ENCODE measurements at regions not wholly inside any gene's neighbourhood (a gene's known extent, or its start where the extent isn't known, plus 50 kb on each side); places are given as distances from the start of the nearest gene placed in this dataset.

DNA sequence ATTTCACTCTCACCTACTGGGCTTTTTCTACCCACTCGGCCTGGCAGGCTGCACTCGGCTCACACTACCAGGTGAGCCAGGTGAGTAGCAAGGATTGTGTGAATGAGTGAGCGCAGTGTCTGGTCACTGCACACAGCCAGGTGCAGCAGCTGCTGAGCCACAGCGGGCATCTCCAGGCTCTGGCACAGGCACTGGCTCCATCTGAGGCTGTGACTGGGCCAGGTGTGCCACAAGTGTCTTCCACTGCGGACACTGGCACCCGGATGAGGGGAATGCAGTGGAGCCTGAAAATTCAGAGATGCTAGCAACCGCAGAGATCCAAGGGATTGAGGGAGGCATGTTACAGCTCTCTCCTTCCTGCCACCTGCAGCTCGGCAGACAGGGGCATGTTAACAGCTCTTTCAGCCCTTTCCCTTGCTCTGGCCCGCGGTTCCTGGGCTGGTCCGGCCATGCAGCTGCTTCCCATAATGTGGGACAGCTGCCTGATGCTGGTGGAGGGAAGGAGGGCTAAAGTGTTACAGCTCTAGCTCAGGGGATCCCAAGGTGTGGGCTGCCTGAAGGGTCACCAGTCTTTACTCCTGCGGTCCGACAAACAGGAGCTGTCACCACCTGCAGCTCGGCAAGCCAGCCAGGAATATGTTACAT, 1038.3 kb downstream of the AMY1C start:
- FAIRE-seq (no peak), DNase-seq (ENCODE audit: insufficient read length, low spot score) (no peak)

DNA sequence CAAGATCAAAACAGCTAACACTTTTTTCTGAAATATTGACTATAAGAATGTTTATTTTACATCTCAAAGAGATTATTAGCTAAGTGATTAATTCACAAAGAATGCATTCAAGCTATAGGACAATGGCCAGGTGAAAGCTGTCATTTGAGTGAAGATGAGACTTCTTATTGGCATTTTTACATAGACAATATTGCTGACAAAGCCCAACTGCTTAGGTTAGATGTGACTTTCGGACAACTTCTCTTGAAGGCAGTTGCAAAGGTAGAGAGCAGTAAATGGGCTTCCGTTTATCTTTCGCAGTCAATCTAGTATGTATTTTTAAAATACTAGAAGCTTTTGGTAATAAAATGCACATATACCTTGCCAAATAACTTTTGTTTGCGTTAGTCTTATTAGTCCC, 1041.3 kb downstream of the AMY1C start:
- no peak for DNase-seq (ENCODE audit: insufficient read length, low spot score)
- no peak for TF ChIP-seq TAF1 (IDR thresholded peaks at IDR 0.05; ENCODE audit: low read depth, low read length)
- no peak for TF ChIP-seq POU2F2 (IDR thresholded peaks at IDR 0.05; ENCODE audit: low read depth, low read length)
- no peak for TF ChIP-seq POLR2AphosphoS5 (IDR thresholded peaks at IDR 0.05; ENCODE audit: low read depth, low read length)
- TF ChIP-seq SPI1 (IDR thresholded peaks at IDR 0.05; ENCODE audit: low read depth, low read length) = no peak
- TF ChIP-seq PAX5 (IDR thresholded peaks at IDR 0.05; ENCODE audit: insufficient read depth, low read length, severe bottlenecking) = no peak
- TF ChIP-seq POLR2A (IDR thresholded peaks at IDR 0.05; ENCODE audit: low read depth, low read length) = no peak
- FAIRE-seq = no peak

More for the DNA sequence above, 1038.3 kb downstream of the AMY1C start:
- TF ChIP-seq SPI1 (IDR thresholded peaks at IDR 0.05; ENCODE audit: low read depth, low read length) (no peak), POU2F2 (IDR thresholded peaks at IDR 0.05; ENCODE audit: low read depth, low read length) (no peak), PAX5 (IDR thresholded peaks at IDR 0.05; ENCODE audit: insufficient read depth, low read length, severe bottlenecking) (no peak), POLR2AphosphoS5 (IDR thresholded peaks at IDR 0.05; ENCODE audit: low read depth, low read length) (no peak), TAF1 (IDR thresholded peaks at IDR 0.05; ENCODE audit: low read depth, low read length) (no peak), POLR2A (IDR thresholded peaks at IDR 0.05; ENCODE audit: low read depth, low read length) (no peak)

DNA sequence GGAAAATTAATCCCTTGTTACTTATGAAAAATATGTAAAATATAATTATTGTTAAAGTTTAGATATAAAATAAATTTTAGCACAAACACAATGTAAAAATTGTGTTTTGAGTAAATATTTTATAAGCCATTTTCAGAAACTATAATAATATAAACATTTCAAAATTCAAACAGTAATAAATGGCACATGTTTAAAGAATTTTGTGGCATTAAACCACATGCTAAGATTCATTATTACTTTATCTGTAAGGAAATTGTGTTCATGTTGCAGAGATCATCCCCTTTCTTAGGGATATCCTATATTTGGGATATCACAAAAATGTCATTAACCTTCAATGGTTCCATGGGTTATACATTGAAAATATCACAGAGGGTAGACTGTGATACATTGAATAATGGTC, 1044.3 kb downstream of the AMY1C start:
- DNase-seq (ENCODE audit: insufficient read length, low spot score) (no peak), FAIRE-seq (no peak)
- TF ChIP-seq PAX5 (IDR thresholded peaks at IDR 0.05; ENCODE audit: insufficient read depth, low read length, severe bottlenecking) (no peak), POU2F2 (IDR thresholded peaks at IDR 0.05; ENCODE audit: low read depth, low read length) (no peak), SPI1 (IDR thresholded peaks at IDR 0.05; ENCODE audit: low read depth, low read length) (no peak), POLR2AphosphoS5 (IDR thresholded peaks at IDR 0.05; ENCODE audit: low read depth, low read length) (no peak), POLR2A (IDR thresholded peaks at IDR 0.05; ENCODE audit: low read depth, low read length) (no peak), TAF1 (IDR thresholded peaks at IDR 0.05; ENCODE audit: low read depth, low read length) (no peak)

DNA sequence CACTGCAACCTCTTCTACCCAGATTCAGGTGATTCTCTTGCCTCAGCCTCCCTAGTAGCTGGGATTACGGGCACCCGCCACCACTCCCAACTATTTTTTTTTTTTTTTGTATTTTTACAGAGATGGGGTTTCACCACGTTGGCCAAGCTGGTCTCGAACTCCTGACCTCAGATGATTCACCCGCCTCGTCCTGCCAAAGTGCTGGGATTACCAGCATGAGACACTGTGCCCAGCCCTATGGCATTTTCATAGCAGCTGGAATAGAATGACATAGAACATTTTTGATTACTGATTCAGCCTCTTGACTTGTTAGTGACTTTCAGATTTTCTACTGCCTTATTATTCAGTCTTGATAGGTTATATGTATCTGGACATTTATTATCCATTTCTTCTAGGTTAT, 1046.2 kb downstream of the AMY1C start:
- no peak for DNase-seq (ENCODE audit: insufficient read length, low spot score)
- TF ChIP-seq TAF1 (IDR thresholded peaks at IDR 0.05; ENCODE audit: low read depth, low read length) (no peak), PAX5 (IDR thresholded peaks at IDR 0.05; ENCODE audit: insufficient read depth, low read length, severe bottlenecking) (no peak), POU2F2 (IDR thresholded peaks at IDR 0.05; ENCODE audit: low read depth, low read length) (no peak), SPI1 (IDR thresholded peaks at IDR 0.05; ENCODE audit: low read depth, low read length) (no peak), POLR2A (IDR thresholded peaks at IDR 0.05; ENCODE audit: low read depth, low read length) (no peak), POLR2AphosphoS5 (IDR thresholded peaks at IDR 0.05; ENCODE audit: low read depth, low read length) (no peak)
- no peak for FAIRE-seq

DNA sequence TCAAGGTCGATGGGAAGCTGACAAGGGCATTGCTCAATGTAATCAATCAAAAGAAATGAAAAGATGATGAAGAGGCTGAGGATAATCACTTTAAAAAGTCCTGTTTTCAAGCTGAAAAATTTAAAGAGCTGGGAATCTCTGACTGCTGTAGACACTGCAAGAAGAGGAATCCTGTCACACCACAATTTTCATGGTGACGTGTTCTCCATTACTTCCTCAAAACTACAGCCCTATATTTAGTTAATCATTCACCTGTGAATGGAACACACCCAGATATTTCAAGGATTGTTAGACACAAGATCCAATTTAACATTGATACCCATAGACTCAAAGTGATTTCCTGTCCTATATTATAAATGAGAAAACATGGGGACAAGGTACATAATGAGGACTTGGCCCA, 1048.3 kb downstream of the AMY1C start:
- TF ChIP-seq SPI1 (IDR thresholded peaks at IDR 0.05; ENCODE audit: low read depth, low read length) (no peak), TAF1 (IDR thresholded peaks at IDR 0.05; ENCODE audit: low read depth, low read length) (no peak), PAX5 (IDR thresholded peaks at IDR 0.05; ENCODE audit: insufficient read depth, low read length, severe bottlenecking) (no peak), POLR2A (IDR thresholded peaks at IDR 0.05; ENCODE audit: low read depth, low read length) (no peak), POLR2AphosphoS5 (IDR thresholded peaks at IDR 0.05; ENCODE audit: low read depth, low read length) (no peak)
- no peak for FAIRE-seq
- no peak for DNase-seq (ENCODE audit: insufficient read length, low spot score)

DNA sequence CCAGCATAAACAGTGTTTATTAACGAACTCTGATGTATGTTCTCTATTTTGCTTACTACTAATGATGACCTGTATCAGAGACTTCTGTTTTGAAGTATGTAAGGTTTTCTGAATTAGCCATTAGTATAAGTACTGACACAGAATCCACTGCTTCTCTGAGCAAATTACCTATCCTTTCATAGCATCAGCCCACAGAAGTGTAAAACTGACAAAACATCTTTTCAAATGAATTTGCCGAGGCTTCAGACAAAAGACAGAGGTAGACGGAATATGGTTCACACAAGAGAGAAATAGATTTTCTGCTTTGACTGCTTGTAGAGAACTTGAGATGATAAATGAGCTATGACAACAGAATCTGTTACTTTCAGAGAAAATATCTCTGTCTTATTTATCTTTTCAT, 1051.6 kb downstream of the AMY1C start:
- FAIRE-seq = no peak
- TF ChIP-seq SPI1 (IDR thresholded peaks at IDR 0.05; ENCODE audit: low read depth, low read length) (no peak), POLR2AphosphoS5 (IDR thresholded peaks at IDR 0.05; ENCODE audit: low read depth, low read length) (no peak), POU2F2 (IDR thresholded peaks at IDR 0.05; ENCODE audit: low read depth, low read length) (no peak), POLR2A (IDR thresholded peaks at IDR 0.05; ENCODE audit: low read depth, low read length) (no peak)
- no peak for DNase-seq (ENCODE audit: insufficient read length, low spot score)

DNA sequence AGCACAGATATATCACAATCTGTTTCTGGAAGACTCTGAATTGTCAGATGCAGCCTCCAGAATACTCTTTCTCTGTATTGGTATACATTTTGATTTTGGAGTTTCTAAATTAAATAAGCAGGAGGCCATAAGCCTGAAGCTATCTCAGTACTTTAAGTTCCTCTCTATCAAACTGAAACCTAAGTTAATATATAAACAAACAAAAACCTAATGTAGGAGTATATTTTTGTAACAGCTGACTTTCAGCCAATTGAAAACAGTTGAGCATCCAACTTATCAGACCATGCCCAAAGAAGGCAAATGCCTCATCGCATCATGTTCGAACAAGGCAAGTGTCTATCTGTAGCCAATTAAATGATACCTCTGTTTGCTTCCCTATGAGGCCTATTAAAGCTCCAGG, 1054.4 kb downstream of the AMY1C start:
- no peak for DNase-seq (ENCODE audit: insufficient read length, low spot score)
- TF ChIP-seq SPI1 (IDR thresholded peaks at IDR 0.05; ENCODE audit: low read depth, low read length) = no peak
- TF ChIP-seq PAX5 (IDR thresholded peaks at IDR 0.05; ENCODE audit: insufficient read depth, low read length, severe bottlenecking) = no peak
- no peak for TF ChIP-seq POLR2AphosphoS5 (IDR thresholded peaks at IDR 0.05; ENCODE audit: low read depth, low read length)
- TF ChIP-seq POU2F2 (IDR thresholded peaks at IDR 0.05; ENCODE audit: low read depth, low read length) = no peak
- TF ChIP-seq POLR2A (IDR thresholded peaks at IDR 0.05; ENCODE audit: low read depth, low read length) = no peak
- no peak for TF ChIP-seq TAF1 (IDR thresholded peaks at IDR 0.05; ENCODE audit: low read depth, low read length)
- FAIRE-seq = no peak

DNA sequence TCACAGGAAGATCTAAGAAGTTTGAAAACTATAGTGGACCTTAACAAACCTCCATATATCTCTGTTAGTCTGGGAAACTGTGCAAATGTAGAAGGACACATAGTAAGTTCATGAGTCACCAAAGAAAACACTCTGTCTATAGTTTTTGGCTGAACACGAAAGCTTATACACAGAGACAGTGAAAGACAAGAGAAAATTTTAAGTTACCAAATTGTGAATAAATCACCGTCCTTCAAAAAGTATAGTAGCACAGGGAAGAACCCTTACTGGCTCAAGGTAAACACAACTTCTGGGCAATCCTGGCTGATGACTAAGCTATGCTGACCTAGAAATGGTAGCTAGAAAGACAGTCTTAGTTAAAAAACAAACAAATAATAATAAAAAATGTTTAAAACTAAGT, 1057.9 kb downstream of the AMY1C start:
- TF ChIP-seq POLR2A (IDR thresholded peaks at IDR 0.05; ENCODE audit: low read depth, low read length) (no peak), PAX5 (IDR thresholded peaks at IDR 0.05; ENCODE audit: insufficient read depth, low read length, severe bottlenecking) (no peak), TAF1 (IDR thresholded peaks at IDR 0.05; ENCODE audit: low read depth, low read length) (no peak), POLR2AphosphoS5 (IDR thresholded peaks at IDR 0.05; ENCODE audit: low read depth, low read length) (no peak), POU2F2 (IDR thresholded peaks at IDR 0.05; ENCODE audit: low read depth, low read length) (no peak), SPI1 (IDR thresholded peaks at IDR 0.05; ENCODE audit: low read depth, low read length) (no peak)
- DNase-seq (ENCODE audit: insufficient read length, low spot score) = no peak
- no peak for FAIRE-seq

DNA sequence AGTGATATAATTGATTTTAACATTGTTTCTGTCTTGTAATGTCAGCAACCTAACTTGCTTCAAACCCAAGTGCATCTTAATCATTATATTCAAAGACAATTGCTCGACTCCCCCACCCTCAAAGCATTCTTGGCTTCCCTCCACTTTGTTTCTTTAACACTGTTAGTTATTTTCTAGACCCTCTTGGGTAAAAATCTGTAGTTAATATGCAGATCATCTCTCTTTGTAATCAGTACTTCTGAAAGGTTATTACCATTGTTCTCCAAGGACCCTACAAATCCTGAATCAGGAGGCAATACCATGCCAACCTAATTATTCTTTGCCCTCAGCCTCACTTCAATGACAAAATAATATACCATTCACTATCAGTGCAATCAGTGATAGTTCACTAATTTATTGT, 1075.7 kb downstream of the AMY1C start:
- TF ChIP-seq POU2F2 (IDR thresholded peaks at IDR 0.05; ENCODE audit: low read depth, low read length) (no peak), SPI1 (IDR thresholded peaks at IDR 0.05; ENCODE audit: low read depth, low read length) (no peak)
- DNase-seq (ENCODE audit: insufficient read length, low spot score) (no peak), FAIRE-seq (no peak)

DNA sequence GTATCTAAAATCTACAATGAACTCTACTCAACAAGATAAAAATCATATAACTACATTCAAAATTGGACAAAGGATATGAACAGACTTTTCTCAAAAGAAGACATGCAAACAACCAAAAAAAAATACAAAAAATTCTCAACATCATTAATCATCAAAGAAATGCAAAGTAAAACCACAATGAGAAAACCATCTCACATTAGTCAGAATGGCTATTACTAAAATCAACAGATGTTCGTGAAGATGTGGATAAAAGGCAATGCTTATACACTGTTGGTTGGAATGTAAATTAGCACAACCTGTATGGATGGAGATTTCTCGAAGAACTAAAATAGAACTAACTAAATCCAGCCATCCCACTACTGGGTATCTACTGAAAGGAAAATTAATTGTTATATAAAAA, 1080.8 kb downstream of the AMY1C start:
- TF ChIP-seq POLR2AphosphoS5 (IDR thresholded peaks at IDR 0.05; ENCODE audit: low read depth, low read length) (no peak), PAX5 (IDR thresholded peaks at IDR 0.05; ENCODE audit: insufficient read depth, low read length, severe bottlenecking) (no peak), SPI1 (IDR thresholded peaks at IDR 0.05; ENCODE audit: low read depth, low read length) (no peak), POU2F2 (IDR thresholded peaks at IDR 0.05; ENCODE audit: low read depth, low read length) (no peak), TAF1 (IDR thresholded peaks at IDR 0.05; ENCODE audit: low read depth, low read length) (no peak)
- FAIRE-seq (no peak), DNase-seq (ENCODE audit: insufficient read length, low spot score) (no peak)
